GM12874 (cell line): ENCODE measurements at regions not wholly inside any gene's neighbourhood (a gene's known extent, or its start where the extent isn't known, plus 50 kb on each side); places are given as distances from the start of the nearest gene placed in this dataset.

Experiments used
- CTCF ChIP-seq: IDR thresholded peaks from 2 replicates; pipeline ENCODE4 v1.5.1; 2011; ENCODE audit warnings: low read depth, mild to moderate bottlenecking, control low read depth, low read length, moderate library complexity; ENCODE audit not compliant: insufficient read depth

- no peak for TF ChIP-seq CTCF
Measured at GRCh38 chr5:6162175-6162574, 216.2 kb downstream of the MED10 start.

- TF ChIP-seq CTCF = no peak
Measured at GRCh38 chr5:6161257-6161656, 217.1 kb downstream of the MED10 start.

GRCh38 chr5:6159832-6160430 lies 218.4 kb downstream of the MED10 start:
- TF ChIP-seq CTCF = no peak

- TF ChIP-seq CTCF = no peak
Measured at GRCh38 chr5:6158974-6159831, 219.1 kb downstream of the MED10 start.

GRCh38 chr5:6154216-6154615 lies 224.1 kb downstream of the MED10 start:
- TF ChIP-seq CTCF = no peak

- TF ChIP-seq CTCF = no peak
Measured at GRCh38 chr5:6146271-6146670, 232.1 kb downstream of the MED10 start.

GRCh38 chr5:6145616-6146237 lies 232.6 kb downstream of the MED10 start:
- no peak for TF ChIP-seq CTCF
